ENCODE measurements at regions not wholly inside any gene's neighbourhood (a gene's known extent, or its start where the extent isn't known, plus 50 kb on each side); places are given as distances from the start of the nearest gene placed in this dataset.

DNA sequence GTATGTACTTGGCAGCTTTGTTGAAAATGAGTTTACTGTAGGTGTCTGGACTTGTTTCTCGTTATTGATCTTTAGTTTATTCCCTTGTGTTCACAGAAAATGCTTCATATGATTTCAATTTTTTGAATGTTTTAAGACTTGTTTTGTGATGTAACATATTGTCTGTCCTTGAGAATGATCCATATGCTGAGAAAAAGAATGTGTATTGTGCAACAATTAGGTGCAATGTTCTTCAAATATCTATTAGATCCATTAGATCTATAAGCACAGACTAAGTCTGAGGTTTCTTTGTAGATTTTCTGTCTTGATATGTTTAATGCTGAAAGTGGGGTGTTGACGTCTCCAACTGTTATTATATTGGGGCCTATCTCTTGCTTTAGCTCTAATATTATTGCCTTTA is 879.6 kb upstream of the LRFN5 start:
- DNase-seq (ENCODE audit: low read depth) (no peak), FAIRE-seq (no peak)
- no peaks in the 10 kb centered on the region for H3K27me3 ChIP-seq (ENCODE audit: control insufficient read depth, insufficient read depth, low read length)
- H3K36me3 ChIP-seq (ENCODE audit: control insufficient read depth, insufficient read depth, low read length), result no peaks in the 10 kb centered on the region
- no peak overlapping the region for H3K4me3 ChIP-seq (ENCODE audit: low read depth, low read length)
- TF ChIP-seq, protein P1, sequence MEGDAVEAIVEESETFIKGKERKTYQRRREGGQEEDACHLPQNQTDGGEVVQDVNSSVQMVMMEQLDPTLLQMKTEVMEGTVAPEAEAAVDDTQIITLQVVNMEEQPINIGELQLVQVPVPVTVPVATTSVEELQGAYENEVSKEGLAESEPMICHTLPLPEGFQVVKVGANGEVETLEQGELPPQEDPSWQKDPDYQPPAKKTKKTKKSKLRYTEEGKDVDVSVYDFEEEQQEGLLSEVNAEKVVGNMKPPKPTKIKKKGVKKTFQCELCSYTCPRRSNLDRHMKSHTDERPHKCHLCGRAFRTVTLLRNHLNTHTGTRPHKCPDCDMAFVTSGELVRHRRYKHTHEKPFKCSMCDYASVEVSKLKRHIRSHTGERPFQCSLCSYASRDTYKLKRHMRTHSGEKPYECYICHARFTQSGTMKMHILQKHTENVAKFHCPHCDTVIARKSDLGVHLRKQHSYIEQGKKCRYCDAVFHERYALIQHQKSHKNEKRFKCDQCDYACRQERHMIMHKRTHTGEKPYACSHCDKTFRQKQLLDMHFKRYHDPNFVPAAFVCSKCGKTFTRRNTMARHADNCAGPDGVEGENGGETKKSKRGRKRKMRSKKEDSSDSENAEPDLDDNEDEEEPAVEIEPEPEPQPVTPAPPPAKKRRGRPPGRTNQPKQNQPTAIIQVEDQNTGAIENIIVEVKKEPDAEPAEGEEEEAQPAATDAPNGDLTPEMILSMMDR (IDR thresholded peaks at IDR 0.05; ENCODE audit: insufficient read depth, low read length, severe bottlenecking), result no peak

DNA sequence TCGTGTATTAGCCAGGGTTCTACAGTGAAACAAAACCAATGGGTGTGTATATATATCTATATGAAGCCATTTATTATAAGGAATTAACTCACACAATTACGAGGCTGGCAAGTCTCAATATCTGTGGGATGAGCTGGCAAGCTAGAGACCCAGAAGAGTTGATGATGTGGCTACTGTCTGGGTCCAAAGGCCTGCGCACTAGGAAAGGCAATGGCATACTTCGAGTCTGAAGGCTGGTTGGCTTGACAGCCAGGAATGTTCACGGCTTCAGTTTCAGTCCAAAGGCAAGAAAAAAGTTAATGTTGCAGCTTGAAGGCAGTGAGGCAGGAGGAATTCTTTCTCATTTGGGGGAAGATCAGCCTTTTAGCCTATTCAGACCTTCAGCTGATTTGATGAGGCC is 893.3 kb upstream of the LRFN5 start:
- DNase-seq (ENCODE audit: low read depth) (no peak), FAIRE-seq (no peak)
- no peaks in the 10 kb centered on the region for H3K27me3 ChIP-seq (ENCODE audit: control insufficient read depth, insufficient read depth, low read length)
- H3K36me3 ChIP-seq (ENCODE audit: control insufficient read depth, insufficient read depth, low read length), result no peaks in the 10 kb centered on the region
- TF ChIP-seq, protein P1 (IDR thresholded peaks at IDR 0.05; ENCODE audit: insufficient read depth, low read length, severe bottlenecking), result no peak
- no peak overlapping the region for H3K4me3 ChIP-seq (ENCODE audit: low read depth, low read length)

DNA sequence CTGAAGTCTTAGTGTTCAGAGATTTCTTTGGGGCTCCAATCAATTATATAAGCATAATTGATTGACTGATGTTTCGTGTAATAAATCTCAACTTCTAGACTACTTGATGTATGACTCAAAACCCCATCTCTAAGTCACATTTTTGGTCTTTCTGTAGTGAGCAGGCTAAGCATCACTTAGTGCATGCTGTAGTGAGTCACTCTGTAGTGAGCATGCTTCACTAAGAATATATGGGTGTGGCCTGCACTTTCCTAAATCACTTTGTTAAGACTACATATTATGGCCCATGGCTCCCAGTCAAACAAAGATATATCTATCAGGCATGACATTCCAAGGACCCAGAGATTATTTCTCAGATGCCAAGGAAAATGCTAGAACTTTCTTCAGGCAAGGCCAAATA is 909.4 kb upstream of the LRFN5 start:
- peak; percentile 4 for DNase-seq (ENCODE audit: low read depth)
- Histone ChIP-seq H3K27me3 (ENCODE audit: control insufficient read depth, insufficient read depth, low read length) (no peaks in the 10 kb centered on the region), H3K4me3 (ENCODE audit: low read depth, low read length) (no peak overlapping the region), H3K36me3 (ENCODE audit: control insufficient read depth, insufficient read depth, low read length) (no peaks in the 10 kb centered on the region)
- no peak for FAIRE-seq
- TF ChIP-seq, protein P1 (IDR thresholded peaks at IDR 0.05; ENCODE audit: insufficient read depth, low read length, severe bottlenecking), result no peak

DNA sequence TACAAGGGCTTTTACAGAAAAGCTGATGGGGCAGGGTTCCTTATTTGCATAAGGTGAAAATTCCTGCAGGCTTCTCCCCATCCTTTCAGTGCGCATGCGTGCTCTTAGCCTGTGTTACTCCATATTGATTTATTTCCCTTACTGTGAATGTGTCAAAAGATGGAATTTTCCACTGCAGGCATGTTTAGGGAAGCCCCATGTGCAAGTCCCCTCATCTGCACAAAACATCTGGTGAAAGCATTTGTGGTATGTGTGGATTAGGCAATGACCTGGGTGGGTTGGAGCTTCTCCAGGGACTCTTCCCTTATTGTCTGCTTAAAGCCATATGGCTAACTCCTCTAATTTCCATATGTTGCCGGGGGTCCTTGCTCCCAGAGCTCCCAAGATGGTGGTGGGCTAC is 912.7 kb upstream of the LRFN5 start:
- Histone ChIP-seq H3K27me3 (ENCODE audit: control insufficient read depth, insufficient read depth, low read length) (no peaks in the 10 kb centered on the region), H3K4me3 (ENCODE audit: low read depth, low read length) (no peak overlapping the region), H3K36me3 (ENCODE audit: control insufficient read depth, insufficient read depth, low read length) (no peaks in the 10 kb centered on the region)
- TF ChIP-seq, protein P1 (IDR thresholded peaks at IDR 0.05; ENCODE audit: insufficient read depth, low read length, severe bottlenecking), result no peak
- DNase-seq (ENCODE audit: low read depth), result no peak
- no peak for FAIRE-seq

DNA sequence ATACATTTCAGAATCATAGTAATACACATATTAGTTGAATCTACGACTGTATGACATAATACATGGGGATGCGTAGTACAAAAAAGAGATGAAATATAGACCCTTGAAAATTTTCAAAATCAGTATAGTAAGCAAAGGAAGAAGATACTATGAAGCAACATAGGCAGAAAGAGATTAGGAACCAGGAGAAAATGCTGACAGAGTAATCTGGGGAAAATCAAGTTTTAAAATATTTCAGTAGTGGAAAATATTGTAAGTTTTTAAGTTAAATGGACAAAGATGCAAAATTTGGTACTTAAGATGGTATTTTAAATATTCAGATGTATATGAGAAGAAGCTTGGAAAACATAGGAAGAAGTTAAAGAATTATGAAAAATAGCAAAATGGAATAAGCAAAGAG is 915.6 kb upstream of the LRFN5 start:
- no peak for FAIRE-seq
- TF ChIP-seq, protein P1 (IDR thresholded peaks at IDR 0.05; ENCODE audit: insufficient read depth, low read length, severe bottlenecking), result no peak

DNA sequence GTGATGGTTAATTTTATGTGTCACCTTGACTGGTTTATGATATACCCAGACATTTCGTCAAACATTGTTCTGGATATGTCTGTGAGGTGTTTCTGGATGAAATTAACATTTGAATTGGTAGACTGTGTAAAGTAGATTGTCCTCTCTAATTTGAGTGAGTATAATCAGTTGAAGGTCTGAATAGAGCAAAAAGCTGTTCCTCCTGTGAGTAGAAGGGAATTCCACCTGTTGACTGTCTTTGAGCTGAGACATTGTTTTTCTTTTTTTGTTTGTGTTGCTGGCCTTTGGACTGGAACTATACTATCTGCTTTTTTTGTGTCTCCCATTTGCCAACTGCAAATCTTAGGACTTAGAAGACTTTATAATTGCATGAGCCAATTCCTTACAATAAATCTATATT is 920.9 kb upstream of the LRFN5 start:
- H3K36me3 ChIP-seq (ENCODE audit: control insufficient read depth, insufficient read depth, low read length), result no peaks in the 10 kb centered on the region
- H3K27me3 ChIP-seq (ENCODE audit: control insufficient read depth, insufficient read depth, low read length), result no peaks in the 10 kb centered on the region
- TF ChIP-seq, protein P1 (IDR thresholded peaks at IDR 0.05; ENCODE audit: insufficient read depth, low read length, severe bottlenecking), result no peak
- FAIRE-seq (no peak), DNase-seq (ENCODE audit: low read depth) (no peak)
- no peak overlapping the region for H3K4me3 ChIP-seq (ENCODE audit: low read depth, low read length)

More for the DNA sequence above, 915.6 kb upstream of the LRFN5 start:
- no peaks in the 10 kb centered on the region for H3K36me3 ChIP-seq (ENCODE audit: control insufficient read depth, insufficient read depth, low read length)
- no peak overlapping the region for H3K4me3 ChIP-seq (ENCODE audit: low read depth, low read length)
- no peak for DNase-seq (ENCODE audit: low read depth)
- H3K27me3 ChIP-seq (ENCODE audit: control insufficient read depth, insufficient read depth, low read length), result no peaks in the 10 kb centered on the region

Data from bronchial epithelial cell (primary cell).